Upper lobe of left lung (tissue), 4 donors: ENCODE measurements at regions not wholly inside any gene's neighbourhood (a gene's known extent, or its start where the extent isn't known, plus 50 kb on each side); places are given as distances from the start of the nearest gene placed in this dataset.

ENCODE experiments used
- EP300 ChIP-seq, 4 donors: sonication (generic); formaldehyde crosslinking; IDR thresholded peaks; one replicate each; pipeline ENCODE4 v1.5.1; 2017; ENCODE audit warnings: antibody characterized with exemption in 4 of 4, control low read depth in 2 of 4
- POLR2AphosphoS5 ChIP-seq, 2 donors: sonication (generic); formaldehyde crosslinking; IDR thresholded peaks; one replicate each; pipeline ENCODE4 v1.5.1; 2017; ENCODE audit warnings: antibody characterized with exemption in 2 of 2
- TF ChIP-seq, protein P1 (sequence below), 6 experiments: fragments of 450-650 bp in 4 of 6; fragments of 200-600 bp in 2 of 6; sonication (generic) in 2 of 6; IDR thresholded peaks; one replicate each; pipeline ENCODE4 v1.5.1; 2016 to 2019; ENCODE audit warnings: antibody characterized with exemption in 6 of 6

DNA sequence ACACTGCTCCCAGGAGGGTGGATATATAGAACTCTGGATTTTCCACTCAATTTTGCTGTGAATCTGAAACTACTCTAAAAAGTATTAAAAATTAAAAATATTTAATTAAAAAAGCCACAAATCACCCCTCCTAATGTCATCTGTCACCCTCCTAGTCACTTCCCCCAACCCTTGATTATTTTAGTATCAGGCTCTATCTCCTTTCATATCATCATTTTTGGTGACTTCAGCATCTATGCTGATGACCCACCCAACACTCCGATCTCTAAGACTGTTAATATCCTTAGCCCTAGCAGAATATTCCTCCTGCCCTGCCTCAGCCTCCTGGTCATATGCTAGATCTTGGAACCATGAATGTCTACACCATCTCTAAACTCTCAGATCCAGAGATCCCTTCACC lies 128.3 kb upstream of the SLC1A4 start:
- TF ChIP-seq, protein P1, sequence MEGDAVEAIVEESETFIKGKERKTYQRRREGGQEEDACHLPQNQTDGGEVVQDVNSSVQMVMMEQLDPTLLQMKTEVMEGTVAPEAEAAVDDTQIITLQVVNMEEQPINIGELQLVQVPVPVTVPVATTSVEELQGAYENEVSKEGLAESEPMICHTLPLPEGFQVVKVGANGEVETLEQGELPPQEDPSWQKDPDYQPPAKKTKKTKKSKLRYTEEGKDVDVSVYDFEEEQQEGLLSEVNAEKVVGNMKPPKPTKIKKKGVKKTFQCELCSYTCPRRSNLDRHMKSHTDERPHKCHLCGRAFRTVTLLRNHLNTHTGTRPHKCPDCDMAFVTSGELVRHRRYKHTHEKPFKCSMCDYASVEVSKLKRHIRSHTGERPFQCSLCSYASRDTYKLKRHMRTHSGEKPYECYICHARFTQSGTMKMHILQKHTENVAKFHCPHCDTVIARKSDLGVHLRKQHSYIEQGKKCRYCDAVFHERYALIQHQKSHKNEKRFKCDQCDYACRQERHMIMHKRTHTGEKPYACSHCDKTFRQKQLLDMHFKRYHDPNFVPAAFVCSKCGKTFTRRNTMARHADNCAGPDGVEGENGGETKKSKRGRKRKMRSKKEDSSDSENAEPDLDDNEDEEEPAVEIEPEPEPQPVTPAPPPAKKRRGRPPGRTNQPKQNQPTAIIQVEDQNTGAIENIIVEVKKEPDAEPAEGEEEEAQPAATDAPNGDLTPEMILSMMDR (IDR thresholded peaks at IDR 0.05), result no peak
- TF ChIP-seq POLR2AphosphoS5 (IDR thresholded peaks at IDR 0.05) (no peak), EP300 (IDR thresholded peaks at IDR 0.05) (no peak)
